GM19397 (cell line): ENCODE measurements at regions not wholly inside any gene's neighbourhood (a gene's known extent, or its start where the extent isn't known, plus 50 kb on each side); places are given as distances from the start of the nearest gene placed in this dataset.

Experiments used
- ATAC-seq: cut with Tn5 transposase; IDR thresholded peaks from one replicate; pipeline ENCODE4 v1.9.1; 2021; ENCODE audit warnings: mild to moderate bottlenecking, moderate library complexity; ENCODE audit not compliant: unreplicated experiment

DNA sequence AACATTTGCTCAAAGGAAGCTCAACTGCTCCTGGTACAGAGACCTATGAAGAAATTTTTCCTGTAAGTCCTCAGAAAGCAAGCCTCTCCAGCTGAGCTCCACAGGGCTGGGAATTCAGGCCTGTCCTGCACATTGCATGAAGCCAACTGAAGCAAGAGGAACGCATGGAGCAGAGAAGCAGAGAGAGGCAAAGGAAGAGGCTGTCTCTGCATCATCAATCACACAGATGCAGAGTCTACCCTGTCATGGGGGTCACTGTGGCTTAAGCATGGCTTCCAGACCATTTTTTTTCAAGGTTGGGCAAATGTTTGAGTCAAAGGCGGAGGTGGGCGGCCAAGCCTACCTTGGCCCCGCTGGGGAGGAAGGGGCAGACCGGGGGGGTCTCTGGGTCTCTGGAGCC, 110.3 kb upstream of the MSX1 start:
- no peak for ATAC-seq

DNA sequence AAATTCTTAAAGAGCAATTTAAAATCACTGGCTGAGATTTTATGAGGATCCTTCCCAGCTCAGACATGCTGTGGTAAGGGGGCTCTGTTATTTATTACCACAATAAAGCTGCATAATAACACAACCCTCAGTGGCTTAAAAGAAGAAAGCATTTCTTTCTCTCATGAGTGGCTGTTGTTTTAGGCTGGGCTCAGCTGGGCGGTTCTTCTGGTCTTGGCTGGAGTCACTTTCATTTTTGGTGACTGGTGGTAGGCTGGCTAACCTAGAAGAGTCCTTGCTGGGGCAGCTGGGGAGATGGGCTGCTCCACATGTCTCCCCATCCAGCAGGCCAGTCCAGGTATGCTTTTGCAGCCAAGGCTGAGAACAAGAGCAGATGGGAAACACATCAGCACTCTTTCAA, 113.0 kb upstream of the MSX1 start:
- no peak for ATAC-seq

DNA sequence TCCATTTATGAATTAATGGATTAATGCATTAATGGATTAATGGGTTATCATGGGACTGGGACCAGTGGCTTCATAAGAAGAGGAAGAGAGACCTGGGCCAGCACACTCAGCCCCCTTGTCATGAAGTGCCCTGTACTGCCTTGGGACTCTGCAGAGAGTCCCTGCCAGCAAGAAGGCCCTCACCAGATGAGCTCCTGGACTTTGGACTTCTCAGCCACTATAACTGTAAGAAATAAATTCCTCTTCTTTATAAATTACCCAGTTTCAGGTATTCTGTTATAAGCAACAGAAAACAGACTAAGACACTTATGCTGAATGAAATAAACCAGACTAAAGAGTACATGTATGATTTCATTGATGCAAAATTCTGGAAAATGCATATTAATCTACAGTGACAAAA, 119.4 kb upstream of the MSX1 start:
- ATAC-seq, result no peak

DNA sequence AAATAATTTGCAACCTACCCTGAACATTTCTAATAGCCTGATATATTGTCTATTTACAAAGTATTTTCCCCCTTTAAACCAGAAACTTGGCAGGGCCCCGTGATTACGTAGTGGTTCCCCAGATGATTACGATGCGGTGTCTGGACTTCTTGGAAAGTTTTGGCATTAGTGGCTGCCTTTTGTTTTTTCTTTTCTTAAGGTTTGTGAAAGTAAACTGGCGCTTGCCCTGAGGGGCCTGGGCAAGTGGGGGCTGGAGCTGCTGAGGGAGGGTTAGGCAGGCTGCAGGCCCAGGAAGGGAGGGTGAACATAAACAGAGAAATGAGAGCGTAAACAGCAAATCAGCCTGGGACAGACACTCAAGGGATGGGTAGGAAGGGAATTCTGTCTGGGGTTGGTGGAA, 123.6 kb upstream of the MSX1 start:
- ATAC-seq, result no peak

DNA sequence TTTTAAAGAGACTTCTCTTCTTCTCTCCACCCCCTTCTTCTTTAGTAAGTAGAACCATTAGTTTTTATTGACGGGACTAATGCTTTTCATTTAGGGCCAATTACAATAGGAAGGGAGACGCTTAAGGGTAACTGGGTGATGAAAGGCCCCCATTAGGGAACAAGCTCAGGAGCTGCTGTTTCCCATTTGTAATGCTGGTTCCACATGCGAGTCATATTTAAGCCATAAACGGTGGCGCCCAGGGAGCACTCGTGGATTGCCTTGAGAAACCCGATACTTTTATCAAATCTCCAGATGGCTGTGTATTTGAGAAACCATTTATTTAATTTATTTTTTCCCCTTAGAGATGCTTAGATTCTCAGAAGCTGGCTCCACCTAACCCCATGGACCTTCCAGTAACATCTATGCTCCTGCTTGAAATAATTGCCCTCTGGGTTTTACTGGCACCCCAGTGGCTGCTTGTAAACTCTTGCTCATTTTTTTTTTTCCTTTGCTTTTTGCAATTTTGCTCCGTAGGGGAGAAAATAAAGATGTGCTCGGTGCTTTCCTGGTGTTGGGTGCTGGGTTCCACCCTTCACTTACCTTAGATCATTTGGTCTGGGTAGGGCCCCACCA, 124.2 kb upstream of the MSX1 start:
- no peak for ATAC-seq

DNA sequence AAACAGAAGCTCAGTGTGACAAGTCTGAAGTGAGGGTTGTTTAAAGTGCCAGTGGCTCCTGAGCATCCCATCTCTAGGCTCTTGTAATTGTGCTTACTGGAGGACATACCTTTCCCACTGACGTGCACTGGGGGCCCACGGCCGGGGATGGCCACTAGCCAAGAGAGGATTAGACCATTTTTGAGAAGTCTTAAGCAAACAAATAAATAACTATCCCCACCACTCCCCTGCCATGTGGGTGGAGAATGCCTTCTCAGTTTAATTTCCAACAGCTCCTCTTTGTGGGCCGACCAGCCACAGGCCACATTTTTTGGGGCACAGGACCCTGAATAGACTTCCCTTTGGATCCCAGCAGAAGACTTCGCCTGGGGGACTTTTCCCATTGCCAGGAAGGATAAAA, 125.0 kb upstream of the MSX1 start:
- no peak for ATAC-seq

DNA sequence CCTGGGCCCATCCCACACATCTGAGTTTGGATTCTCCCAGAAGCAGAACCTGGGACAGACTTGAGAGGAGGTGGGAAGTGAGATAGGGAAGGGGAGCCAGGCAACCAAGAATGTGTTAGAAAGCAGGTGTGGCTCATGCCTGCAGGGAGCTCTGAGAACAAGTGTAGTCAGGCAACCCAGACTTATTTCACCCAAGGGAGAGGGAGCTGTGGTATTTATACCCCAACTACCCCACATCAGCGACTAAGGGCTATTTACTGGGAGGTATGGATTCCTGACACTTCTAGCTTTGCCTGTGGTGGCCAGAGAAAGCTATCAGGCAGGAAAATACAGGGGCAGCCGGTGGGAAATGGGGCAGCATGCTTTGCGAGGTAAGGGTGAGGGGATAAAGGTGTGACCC, 125.8 kb upstream of the MSX1 start:
- no peak for ATAC-seq

DNA sequence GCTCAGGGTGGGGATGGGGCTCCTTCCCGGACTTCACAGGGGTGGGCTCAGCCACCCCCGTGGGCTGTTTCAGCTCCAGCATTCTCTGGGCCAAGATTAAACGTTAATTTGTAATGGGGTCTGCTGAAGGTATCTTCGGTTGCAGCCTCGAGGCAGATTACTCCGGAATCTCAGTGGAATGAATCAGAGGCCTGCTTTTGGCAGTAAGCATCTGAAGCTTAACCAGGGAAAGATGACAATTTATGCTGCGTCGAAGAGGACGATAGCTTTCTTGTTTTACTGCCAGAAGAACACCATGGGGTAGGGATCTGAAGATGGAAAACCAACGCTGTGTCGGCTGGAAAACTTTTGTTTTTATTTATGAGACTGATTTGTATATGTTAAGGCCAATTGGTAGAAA, 129.2 kb upstream of the MSX1 start:
- ATAC-seq, result no peak

DNA sequence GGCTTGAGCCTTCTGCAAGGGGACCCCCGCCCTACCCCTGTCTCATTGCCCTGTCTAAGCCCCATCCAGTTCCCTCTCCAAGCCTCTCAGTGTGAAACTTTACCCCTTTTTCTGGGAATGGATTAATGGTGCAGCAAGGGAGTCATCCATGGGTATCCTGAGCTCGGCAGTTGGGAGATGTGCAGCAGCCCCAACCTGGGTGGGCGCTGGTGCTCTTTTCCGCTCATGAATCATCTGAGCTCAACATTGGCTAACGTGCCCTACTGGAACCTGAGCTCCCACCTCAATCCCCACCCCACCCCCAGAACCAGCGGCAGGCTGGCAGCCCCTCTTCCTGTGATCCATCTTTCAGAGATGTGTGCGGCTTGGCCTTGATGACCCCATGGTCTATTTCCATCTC, 130.3 kb upstream of the MSX1 start:
- no peak for ATAC-seq

DNA sequence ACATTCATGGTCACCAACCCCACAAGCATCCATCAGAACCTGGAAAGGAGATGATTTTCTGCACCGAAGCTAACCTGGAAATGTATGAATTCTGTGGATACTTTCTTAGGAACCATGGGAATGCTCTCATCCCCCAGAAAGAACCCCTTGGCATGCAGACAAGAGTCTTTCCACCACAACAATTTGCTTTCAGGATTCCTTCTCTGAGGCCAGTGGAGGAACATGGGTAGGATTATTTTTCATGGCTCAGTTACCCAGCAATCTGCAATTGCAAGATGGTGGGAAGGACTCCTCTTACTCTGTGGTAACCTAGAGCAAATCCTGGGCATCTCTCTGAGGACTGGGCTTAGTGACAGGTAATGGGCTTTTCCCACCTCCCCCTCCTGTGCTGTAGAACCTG, 131.9 kb upstream of the MSX1 start:
- no peak for ATAC-seq

DNA sequence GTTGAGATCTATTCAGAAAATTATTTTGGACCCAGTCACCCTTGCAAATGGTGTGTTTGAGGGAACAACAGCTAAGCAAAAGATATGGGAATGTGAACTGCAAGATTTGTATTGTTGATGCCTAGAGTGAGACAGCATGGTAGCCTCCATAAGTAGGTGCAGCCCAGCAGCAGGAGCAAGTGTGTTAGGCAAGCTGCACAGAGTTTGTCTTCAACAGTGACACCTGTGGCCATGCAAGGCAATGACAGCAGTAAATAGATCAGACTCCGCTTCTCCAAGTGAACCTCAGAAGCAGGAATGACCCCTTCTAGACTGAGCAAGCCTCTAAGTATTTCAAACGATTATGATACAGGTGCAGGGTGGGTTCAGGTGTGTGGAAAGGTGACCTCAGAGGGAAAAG, 133.4 kb upstream of the MSX1 start:
- no peak for ATAC-seq

DNA sequence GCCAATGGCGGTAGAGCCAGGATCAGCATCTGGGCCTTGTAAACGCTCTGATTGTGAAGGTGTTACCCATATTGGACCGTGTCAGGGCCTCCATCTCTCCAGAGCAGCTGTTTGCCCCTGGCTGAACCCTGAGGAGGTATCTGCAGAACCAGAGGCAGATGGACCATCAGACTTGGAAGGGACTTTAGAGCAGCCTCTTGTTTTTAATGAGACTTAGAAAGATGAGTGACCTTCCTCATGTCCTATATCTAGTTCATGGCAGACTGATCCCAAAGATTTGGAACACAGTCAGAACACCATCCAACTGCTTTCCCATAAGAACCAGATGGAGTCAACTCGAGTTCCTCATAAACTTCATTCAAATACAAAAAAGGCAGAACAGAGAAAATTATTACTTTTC, 135.1 kb upstream of the MSX1 start:
- no peak for ATAC-seq

DNA sequence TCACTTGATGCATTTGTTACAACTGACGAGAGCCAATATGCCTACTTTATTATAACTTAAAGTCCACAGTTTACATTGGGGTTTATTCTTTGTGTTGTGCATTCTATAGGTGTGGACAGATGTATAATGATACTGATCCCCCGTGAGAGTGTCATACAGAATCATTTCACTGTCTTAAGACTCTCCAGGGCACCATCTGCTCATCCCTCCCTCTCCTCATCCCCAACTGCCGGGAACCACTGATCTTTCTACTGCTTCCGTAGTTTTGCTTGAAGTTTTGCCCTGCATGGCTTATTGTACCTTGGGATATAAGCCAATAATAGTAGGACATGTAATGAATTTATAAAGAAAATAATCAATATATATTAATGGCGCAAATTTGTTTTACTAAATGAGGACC, 137.8 kb upstream of the MSX1 start:
- no peak for ATAC-seq

DNA sequence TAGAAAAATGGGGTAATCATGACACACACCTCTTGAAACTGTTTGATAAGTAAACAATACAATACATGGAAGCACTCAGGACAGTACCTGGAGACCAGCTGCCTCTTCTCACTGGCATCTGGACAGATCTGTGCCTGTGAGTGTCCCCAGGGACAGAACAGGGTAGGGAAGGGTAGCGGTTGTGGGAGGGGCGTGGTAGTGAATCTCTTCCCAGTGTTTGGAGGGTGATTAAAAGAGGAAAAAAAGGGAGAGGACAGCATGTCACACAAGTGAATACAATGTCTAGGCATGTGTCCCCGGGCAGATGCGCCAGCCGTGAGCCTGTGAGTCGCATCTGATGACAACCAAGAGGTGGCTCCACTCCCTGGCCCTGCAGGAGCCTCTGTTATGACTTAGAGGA, 138.8 kb upstream of the MSX1 start:
- no peak for ATAC-seq

DNA sequence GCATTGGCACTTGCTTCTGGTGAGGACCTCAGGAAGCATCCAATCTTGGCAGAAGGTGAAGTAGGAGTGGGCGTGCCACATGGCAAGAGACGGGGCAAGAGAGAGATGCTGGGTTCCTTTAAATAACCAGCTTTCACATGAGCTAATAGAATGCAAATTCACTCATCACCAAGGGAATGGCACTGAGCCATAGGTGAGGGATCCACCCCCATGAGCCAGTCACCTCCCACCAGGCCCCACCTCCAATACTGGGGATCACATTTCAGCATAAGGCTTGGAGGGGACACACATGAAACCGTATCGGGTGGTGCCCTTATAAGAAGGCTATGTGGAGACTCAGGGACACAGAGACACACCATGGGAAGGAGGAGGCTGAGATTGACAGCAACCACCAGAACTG, 140.0 kb upstream of the MSX1 start:
- ATAC-seq, result no peak

DNA sequence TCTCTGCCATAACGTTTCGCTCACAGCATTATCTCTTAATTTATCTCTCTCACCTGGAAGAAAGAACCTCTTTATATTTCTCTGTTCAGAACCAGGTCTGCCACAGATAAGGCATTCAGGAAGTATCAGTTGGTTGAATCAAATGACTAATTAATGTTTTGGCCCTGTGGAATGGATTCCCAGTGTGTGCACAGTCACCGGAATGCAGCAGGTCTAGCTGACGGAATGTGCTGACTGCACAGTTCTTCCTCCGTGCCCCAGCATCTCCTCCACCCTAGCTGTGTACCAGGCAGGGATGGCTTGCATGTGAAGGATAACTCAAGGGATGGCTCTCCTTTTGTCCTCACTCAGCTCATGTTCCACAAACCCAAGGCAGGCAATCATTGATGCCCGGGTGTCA, 141.8 kb upstream of the MSX1 start:
- ATAC-seq, result no peak

DNA sequence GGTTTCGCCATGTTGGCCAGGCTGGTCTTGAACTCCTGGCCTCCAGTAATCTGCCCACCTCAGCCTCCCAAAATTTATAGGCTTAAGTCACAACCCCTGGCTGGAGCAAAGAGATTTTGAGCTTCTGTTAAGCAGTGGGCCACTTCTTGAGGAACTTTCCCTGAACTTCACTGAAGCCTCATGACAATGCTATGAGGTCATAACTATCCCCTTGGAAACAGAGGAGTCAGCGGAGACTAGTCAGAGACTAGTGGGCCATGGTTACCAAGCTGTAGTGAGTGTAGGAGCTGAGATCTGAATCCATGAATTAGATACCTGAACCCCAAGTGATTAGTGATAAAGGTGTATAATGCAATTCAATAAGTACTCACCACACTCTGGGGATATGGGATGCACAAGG, 145.1 kb upstream of the MSX1 start:
- ATAC-seq, result no peak

DNA sequence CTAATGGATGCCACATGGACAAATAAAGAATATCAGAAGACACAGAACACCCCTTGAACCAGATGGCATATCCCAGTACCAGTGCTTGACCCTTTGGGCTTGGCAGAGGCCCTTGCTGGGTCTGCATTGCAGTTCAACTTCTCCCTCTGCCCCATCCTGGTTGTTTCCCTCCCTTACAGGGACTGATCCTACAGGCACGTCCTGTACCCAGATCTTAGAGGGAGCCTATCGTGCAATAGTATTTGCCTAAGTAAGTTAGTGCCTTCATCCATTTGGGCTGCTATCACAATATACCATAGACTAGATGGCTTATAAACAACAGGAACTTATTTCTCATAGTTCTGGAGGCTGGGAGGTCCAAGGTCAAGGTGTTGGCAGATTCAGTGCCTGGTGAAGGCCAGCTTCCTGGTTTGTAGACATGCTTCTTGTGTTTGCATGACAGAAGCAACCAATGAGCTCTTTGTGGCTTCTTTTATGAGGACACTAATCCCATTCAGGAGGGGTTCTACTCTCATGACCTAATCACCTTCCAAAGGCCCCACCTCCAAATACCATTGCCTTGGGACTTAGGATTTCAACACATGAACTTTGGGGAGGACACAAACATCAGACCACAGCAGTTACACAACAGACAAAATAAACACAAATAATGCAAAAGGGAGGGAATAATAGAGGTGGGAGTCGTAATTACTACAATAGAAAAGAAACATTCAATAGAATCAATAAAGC, 146.5 kb upstream of the MSX1 start:
- no peak for ATAC-seq

DNA sequence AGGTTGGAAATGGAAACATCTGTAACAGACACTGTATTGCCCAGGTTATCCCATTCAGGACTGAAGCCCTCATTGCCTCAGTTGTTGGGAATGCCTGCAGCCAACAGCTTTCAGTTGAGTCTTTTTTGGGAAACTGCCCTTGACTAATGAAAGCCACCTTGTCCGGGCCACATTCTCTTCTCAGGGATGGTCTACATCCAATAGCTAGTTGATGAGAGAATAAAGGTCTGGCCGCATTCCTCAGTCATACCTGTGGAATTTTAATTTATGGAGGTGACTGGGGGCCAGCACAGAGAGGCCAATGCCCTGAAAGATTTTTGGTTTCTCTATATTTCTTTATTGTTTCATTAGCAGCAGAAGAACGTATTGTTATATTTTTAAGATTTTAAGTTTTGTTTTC, 147.6 kb upstream of the MSX1 start:
- no peak for ATAC-seq

DNA sequence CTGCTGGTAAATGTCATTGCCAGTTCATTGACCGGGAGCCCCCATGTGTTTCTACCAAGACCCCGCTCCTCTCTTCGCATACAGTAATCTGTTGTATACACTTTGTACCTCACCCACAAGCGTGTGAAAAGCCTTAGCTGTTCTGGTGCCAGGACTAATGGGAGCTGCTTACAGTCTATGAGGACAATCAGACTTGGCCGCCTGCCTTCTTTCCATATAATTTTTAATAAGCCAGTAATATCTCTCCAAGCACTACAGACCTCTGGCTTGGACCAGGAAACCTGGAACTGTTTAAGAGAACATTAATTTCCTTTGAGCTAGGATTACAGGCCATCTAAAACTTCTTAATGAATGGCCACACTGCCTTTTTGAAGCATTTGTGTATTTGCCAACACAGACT, 149.7 kb upstream of the MSX1 start:
- no peak for ATAC-seq

DNA sequence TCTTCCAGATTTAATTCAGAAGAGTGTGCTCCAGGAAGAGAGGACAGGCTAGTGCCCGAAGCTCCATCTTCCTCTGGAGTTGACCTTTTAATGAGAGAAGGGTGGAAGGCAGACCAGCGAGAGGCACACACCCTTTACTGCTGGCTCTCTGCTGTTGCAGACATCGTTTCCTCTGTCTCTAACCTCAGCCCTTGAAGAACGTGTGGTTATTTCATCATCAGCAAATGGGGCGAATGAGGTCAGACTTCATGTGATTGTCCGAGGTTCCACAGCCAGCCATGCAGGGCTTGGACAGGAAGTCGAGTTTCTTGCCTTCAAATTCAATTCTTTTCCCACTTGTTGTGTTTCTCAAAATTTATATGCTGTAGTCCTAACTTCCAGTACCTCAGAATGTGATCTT, 155.2 kb upstream of the MSX1 start:
- no peak for ATAC-seq

DNA sequence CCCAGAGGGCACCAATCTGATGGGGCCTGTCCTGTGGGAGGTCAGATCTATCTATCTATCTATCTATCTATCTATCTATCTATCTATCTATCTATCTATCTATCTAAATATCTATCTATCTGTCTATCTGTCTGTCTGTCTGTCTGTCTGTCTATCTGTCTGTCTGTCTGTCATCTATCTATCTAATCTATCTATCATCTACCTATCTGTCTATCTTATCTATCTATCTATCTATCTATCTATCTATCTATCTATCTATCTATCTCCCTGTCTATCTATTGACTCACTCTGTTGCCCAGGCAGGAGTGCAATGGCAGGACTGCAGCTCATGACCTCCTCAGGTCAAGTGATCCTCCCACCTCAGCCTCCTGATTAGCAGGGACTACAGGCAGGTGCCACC, 155.7 kb upstream of the STX18 start:
- no peak for ATAC-seq

DNA sequence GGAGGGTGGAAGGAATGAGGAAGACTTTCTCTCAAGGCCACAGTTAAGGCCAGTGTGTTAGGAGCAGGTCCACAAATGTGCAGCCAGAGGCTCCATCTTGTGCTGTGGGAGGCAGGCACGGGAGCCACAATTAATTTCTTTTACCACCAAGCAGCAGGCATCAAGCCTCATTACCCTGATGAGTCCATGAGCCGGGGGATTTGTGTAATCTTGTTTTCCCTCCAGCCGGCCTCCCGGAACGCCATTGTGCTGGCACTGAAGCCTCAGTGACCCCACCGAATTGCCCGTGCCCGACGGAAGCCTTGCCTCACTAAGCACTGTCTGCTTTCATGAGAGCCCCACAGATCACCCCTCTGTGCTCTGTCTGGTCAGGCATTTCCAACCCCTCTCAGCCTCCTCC, 154.7 kb upstream of the STX18 start:
- no peak for ATAC-seq
